HG03354 (cell line): ENCODE measurements at regions not wholly inside any gene's neighbourhood (a gene's known extent, or its start where the extent isn't known, plus 50 kb on each side); places are given as distances from the start of the nearest gene placed in this dataset.

Experiments used
- ATAC-seq: cut with Tn5 transposase; IDR thresholded peaks from one replicate; pipeline ENCODE4 v1.9.1; 2021; ENCODE audit warnings: mild to moderate bottlenecking; ENCODE audit not compliant: unreplicated experiment, poor library complexity, severe bottlenecking

DNA sequence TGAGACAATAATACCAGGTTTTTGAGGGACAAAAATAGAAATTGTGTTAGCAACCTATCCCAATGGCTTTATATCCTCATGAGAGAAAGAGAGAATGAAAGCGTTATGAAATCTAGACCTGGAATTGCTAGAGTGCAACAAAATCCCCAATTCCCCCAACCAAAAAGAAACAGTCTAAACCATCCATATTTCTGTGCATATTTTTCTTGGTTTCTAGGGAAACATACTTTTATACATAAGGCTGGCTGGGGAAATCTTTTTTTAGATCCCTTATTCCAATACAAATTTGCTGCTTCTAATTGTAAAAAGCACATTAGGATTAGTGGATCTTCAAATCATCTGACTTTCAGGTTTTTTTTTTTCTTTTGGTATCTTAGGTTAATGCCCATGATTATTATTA lies 277.0 kb upstream of the SEMA3A start:
- no peak for ATAC-seq

DNA sequence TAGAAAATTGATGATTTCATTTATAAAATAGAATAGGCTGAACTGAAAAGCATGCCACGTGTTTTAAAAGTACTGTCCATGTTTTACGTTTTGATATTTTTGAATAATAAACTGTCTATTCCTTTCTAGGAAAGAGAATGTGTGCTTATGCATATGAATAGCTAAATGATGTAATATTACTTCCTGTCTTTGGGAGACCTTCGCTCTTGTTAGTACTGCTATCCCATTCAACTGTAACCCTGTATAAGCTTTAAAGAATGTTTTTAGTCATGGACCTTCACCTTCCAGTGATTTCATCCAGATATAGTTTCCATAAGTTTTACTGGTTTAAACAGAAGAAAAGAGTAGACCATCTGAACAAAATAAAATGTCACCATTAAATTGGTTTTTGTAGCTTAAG lies 274.4 kb upstream of the SEMA3A start:
- no peak for ATAC-seq

DNA sequence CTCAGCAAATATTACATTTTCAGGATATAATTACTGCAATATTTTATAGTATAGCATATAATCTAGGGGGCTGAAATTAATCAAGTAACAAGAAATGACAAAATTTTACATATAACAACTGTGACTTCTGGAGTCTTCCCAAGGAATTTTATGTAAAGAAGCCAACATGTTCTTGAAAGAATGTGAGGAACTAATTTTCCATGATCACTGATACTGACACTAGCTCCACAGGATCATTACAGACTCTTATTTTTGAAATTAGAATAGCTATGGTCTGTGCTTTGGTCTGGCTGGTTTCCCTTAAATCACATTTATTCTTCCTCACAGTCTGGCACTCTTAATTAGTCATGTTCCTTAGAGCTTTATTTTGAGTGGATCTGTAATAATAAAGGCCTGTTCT lies 267.7 kb upstream of the SEMA3A start:
- ATAC-seq: no peak

DNA sequence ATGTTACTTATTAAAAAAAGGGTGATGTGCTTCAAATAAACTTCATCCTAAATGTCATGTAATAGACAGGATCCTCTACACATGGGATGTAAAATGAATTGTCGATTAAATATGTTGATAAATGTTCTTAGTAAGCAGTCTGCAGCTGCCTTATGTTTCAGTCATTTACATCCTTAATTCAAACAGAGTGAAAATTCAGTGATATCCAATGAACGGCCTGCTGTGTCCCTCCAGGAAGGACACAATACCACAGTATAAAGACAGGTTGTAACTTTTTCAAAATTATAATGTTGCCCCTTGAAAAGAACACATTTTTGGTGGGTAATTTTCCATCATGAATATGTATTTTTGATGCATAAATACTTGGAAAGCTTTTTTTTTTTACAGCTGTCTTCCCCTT lies 266.5 kb upstream of the SEMA3A start:
- ATAC-seq: no peak

DNA sequence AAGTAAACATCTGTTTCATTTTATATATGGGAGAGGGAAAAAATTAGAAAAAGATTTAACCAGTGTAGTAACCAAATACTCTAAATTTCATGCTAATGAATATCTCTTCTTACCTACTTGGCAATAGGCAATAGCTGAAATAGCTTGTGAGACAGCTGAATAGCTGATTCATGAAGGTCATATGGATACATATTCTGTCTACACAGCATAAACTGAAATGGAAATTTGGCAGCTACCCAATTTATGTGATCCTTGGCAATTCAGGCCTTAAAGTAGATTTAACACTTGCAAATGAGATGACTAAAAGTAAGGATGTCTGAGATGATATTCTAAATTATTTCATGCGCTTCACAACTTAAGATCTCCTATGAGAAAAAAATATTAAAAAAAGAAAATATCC lies 261.2 kb upstream of the SEMA3A start:
- no peak for ATAC-seq

DNA sequence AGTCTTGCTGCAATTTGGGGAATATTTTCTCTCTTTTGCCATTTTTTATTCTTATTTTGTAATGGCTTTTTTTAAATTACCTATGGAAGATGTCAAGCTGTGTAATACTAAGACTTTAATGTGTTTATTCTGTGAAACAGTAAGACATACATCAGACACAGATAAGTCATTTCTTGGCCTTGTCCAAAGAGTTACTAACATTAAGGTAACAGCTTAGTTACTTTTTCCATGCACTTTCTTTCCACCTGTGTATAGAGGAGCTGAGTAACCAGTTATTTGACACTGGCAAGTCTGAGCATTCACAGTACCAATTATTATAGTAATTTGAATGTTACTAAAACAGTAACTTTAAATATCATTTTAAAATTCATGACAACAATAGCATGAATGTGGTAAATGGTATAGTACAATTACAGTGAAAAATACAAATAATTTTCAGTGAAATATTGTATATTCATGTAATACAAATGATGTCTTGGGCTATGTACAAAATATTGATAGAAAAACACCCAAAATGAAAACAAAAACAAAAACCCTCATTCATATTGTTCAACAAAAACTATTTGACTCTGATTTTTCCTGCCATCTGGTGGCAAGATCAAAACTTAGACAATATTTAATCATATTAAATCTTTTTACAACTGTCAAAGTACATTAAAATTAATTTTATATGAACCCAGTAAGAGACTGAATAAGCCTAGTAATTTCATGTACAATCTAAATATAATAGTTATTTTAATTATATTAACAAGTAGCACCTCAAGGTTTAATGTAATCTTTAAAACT lies 259.8 kb upstream of the SEMA3A start:
- ATAC-seq: no peak

DNA sequence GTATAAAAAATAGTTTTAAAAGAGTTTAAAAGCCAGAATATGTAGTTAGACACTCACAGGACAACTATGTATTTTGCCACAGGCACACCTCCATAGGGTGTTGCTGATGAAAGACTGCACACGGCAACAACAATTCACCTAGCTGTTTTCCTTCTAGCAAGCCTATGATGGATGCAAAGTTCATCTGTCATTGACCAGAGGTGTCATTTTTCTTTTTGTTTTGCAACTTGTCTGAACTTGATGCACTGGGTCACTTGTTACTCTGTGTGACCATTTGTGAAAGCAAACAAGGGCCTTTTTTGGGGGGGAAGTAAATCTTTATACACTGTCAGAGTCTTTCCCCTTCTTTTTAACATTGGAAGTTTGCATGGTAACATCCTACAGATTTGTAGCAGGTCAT lies 258.0 kb upstream of the SEMA3A start:
- ATAC-seq: no peak

DNA sequence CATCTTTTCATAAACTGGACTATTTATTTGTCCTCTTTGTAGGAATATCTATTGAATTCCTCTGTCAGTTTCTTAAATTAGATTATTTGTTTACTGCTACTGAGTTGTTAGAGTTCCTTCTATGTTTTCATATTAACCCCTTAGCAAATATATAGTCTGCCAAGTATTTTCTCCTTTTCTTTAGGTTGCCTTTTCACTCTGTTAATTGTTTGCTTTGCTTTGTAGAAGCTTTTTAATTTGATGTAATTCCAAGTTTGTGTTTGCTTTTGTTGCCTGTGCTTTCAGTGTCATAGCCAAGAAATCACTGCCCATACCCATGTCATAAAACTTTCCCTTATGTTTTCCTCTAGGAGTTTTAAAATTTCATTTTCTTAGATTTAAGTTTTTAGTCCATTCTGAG lies 256.2 kb upstream of the SEMA3A start:
- no peak for ATAC-seq

DNA sequence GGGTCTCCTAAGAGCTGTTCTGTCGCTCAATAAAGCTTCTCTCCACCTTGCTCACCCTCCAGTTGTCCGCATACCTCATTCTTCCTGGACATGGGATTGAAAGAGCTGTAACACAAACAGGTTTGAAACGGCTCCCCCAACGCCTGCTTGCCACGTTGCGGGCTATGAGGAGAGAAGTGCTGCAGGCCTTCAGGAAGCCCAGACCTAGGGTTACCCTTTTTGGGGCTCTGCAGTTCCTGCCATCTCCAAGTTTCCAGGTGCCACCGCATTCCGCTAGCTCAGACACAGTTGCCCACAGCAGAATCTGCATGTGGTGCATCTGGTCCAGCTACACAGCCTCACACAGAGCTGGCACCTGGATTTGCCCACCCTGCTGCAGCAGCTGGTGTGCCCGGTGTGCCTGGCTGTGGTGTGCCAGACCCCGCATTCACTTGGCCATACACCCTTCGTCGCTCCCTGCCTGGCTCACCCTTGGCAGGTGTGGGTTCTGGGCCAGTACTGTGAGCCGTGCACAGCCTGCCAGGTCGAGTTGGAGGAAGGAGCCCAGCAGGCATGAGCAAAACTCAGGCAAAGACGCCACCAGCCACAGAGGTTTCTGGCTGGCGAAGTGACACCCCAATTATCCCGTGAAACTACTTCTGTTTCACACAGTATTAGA lies 253.2 kb upstream of the SEMA3A start:
- no peak for ATAC-seq

DNA sequence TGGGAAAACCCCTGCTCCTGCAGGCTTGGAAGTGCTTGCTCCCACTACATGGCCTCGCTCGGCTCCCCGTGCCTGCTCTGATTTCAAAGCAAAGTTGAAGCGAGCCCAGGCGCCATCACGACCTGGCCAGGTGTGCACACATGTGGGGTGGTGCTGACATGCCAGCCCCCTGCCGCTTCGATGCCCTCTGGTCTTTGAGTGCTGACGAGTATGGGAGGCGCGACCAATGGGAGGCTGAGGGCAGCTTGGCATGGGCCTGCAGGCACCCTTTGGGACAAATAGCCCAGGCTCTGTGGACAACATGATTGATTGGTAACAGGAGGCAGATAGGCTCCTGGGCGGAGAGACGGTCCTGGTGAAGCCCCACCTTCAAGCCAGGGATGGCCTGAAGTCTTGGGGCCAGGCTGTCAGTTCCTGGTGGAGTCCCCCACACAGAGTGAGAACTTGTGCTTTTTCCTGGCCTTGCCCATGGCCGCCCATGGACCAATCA lies 252.4 kb upstream of the SEMA3A start:
- no peak for ATAC-seq

DNA sequence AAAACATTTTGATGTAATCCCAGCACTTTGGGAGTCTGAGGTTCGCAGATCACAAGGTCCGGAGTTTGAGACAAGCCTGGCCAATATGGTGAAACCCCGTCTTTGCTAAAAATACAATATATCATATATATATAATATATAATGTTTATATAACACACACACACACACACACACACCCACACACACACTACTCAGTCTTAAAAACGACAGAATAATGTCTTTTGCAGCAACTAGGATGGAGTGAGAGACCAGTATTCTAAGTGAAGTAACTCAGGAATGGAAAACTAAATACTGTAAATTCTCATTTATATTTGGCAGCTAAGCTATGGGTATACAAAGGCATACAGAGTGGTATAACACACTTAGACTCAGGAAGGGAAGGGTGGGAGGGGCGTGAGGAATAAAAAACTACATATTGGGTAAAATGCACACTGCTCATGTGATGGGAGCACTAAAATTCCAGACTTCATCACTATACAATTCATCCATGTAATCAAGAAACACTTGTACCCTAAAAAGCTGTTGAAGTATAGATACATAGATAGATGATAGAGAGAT lies 231.2 kb upstream of the SEMA3A start:
- no peak for ATAC-seq

DNA sequence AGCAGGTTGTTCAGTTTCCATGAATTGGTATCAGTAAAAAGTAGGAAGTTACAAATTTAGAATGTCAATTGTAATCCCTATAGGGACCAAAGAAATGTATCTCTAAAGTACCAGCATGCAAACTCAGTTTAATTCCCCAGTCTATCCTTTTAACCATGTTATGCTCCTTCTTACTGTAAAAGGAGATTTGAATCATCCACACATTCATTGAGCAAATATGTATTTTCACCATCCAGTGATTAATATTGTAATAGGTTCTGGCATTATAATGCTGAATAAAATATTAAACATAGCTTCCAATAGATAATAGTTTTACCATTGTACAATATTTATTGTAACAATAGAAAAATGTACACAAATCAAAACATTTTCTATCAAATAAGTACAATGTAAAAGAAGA lies 228.2 kb upstream of the SEMA3A start:
- no peak for ATAC-seq

DNA sequence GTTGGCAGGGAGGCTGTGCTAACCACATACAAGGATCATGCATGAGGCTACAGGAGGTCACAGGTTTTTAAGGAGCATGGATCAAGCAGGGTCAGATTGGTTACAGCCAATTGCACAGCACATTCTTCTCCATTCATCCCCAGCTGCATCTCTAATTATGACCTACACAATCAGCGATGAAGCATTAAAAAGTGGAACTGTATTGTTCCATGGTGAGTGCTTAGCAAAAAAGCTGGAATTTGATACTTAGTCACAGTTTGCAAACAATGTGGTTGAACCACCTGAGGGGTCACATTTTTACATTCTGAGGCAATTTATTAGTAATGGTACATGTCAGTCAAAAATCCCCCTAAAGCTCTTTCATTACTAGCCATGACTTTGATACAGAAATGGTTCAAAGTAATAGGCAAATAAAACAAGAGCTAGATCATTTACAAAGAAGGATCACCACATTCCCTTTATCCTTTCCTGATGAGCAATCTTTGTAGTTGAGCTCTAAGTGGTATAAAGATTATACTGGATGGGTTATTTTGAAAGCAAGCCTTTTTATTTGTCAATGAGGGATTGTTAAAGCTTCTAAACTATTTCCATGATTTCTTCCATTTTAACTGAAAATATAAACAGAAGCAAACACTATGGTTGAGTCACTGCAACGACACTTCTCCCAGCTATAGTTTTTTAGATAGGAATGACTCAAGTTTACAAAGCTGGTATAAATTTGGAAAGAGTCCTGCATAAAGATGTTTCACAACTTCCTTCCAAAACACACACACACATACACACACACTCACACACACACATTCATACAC lies 217.8 kb upstream of the SEMA3A start:
- no peak for ATAC-seq

DNA sequence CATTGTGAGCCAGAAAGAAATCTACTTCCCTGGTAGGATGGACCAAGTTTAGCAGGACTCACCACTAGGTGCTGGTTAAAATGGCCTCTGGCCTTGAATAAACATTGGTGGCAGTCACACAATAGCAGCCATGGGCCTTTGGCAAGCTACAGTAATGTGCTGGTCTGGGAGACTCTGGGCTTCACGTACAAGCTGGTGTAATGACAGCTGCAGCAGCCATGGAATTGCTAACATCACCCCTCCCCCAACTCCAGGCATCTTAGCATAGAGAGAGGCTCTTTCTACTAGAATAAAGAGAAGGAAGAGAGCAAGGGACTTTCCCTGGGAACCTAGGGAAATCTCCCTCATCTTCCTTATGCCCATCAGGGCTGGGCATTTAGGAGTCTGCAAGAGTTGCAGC lies 205.1 kb upstream of the SEMA3A start:
- no peak for ATAC-seq

DNA sequence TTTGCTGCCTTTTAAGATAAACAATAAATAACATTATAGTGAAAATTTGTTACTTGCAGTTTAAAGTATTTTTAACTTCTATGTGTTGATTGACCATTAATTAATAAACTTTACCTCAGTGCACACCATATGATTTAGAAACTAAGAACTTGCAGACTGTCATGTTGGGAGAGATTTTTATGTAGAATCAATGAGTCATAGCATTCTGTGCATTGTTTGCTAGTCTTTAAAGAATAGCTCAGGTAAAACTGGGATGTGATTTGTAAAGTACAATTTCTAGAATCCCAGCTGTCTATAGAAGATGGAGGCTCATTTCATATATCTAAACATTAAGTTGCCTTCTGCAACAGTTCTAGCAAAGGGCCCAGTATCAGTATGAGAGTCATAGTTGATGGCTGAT lies 199.6 kb upstream of the SEMA3A start:
- ATAC-seq: no peak

DNA sequence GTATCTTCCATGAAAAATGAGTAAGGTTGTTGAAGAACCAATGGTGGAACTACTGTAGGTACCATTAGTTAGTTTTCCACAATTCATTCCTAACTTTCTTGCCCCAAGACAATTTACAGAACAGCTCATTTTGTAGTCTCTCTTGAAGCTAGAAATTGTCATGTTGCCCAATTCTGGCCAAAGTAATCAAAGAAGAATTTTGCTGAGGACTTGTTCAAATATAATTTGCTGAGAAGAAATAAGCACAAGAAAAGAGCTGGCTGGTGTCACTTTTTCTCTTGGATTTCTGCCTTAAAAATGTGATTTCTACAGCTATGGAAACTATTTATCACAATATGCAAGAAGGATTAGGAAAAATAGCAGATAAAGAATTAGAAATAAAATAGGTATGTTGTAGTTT lies 199.2 kb upstream of the SEMA3A start:
- no peak for ATAC-seq

DNA sequence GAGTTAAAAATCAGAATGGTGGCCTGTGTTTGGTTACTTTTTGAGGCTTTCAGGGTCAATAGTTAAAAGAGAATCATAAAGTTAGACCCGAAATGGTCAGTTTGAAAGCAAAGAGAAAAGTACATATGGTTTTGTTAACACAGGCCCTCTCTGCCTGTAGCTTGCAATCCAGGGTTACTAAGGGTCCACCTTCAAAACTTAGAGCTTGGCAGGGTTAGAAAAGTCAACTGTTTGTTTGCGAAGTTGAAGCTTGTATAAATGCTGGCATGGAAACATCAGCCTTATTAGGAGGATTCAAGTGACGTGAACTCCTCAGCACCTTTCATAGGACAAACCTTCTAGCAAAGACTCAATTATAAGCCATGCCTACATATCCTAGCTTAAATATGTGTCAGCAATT lies 196.3 kb upstream of the SEMA3A start:
- ATAC-seq: no peak

DNA sequence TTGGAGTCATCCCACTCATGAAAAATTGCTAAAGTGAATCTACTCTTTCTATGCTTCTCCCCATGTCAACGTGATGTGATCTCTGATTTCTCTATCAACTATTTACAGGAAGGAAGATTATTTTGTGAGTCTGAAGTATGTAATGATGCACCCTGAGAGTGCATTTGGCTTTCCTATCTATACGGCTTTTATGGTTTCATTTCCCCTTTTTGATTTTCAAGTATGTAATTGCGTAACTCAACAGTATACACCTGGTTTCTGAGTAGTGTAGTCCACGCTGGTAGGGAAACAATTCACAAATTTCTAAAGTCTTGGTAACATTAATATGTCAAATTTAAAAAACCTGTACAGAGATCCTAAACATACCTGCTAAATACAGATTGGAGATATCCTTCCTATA lies 194.7 kb upstream of the SEMA3A start:
- ATAC-seq: peak; percentile 100

DNA sequence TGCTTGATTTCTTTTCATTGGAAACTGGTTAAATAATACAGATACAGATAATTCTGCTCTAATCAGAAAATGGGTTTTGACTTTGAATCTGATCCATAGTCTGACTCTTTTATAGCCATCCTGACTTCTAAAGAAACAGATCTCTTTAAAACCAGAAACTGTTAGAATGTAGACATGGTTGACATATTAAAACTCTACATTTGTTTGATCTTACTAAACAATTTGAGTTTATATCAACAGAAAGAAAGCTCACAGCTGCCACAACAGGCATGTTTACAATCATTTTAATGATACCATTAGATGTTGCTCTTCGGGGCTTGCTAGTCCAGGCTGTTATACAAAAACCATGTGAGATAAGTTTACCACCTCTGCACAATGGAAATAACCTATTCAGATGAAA lies 193.0 kb upstream of the SEMA3A start:
- no peak for ATAC-seq

DNA sequence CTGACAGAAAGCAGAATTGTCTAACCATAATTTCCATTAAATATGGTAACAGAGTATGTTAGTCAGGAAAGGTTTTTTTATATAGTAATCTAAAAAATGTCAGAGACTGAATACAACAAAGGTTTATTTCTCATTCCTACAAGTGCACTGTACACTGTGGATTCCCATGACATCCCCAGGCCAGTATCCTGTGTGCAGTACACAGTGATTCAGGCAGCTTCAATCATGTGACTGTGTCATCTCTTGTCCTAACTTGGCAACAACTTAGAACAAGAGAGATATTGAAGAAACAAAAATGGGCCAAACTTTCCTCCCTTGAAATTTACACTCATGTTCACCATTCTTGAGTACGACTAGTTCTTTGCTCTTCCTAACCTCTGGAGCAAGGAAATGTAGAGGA lies 189.8 kb upstream of the SEMA3A start:
- ATAC-seq: no peak
